COLO668 (cell line): ENCODE measurements at regions not wholly inside any gene's neighbourhood (a gene's known extent, or its start where the extent isn't known, plus 50 kb on each side); places are given as distances from the start of the nearest gene placed in this dataset.

Experiments
- DNase-seq: peaks from one replicate; lab custom pipeline; 2025; ENCODE audit not compliant: unreplicated experiment; lab: John Stamatoyannopoulos, UW

DNA sequence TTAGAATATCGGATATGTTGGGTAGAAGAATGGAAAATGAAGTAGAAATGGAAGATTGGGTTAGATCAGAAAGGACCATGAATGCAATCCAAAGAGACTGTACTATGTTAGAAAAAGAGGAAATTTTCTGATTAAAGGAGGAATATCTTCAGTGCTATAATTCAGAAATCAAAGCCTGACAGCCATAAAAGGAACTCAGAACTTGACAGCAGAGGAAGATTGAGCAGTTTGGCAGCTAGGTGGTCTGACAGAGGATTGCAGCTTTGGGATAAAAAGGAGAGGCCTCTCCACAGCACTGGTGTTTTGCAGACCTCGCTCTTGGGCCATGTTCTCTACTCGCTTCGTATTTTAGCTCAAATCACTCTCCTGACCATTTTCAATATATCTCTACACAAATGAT lies 354.8 kb upstream of the SOX5 start:
- DNase-seq: no peak

DNA sequence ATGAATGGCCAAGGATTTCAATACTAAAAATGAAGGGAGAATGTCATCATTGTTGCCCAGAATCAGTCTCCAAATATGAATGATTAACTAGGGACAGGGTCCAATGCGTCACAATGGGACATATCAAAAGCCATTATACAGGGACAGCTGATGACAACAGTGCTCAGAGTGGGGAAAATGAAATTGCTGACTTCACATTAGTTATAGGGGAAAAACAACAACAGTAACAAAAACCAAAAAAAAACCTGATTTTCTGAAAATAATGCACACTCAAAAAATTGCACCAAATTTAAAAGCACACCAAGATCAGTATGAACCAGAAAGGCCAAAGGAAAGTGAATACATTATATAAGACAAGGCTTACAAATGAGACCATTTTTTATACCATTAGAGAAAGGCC lies 353.2 kb upstream of the SOX5 start:
- no peak for DNase-seq

DNA sequence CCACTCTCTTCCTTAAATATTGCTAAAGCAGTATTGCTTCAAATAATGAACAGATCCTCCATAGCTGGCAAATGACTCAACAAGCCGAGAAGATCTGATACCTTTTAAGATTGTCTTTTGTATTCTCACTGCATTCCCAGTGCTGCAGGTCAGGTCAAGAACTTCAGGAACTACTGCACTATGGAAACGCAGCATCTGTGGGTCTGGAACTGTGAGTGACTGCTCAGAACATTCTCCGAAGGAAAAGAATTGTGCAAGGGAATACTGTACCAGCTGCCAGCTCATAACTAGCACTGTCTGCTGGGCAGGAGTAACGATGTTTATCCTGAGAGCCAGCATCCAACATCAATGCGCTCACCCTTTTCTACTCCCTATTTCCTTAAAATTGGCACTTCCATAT lies 348.0 kb upstream of the SOX5 start:
- DNase-seq: no peak

DNA sequence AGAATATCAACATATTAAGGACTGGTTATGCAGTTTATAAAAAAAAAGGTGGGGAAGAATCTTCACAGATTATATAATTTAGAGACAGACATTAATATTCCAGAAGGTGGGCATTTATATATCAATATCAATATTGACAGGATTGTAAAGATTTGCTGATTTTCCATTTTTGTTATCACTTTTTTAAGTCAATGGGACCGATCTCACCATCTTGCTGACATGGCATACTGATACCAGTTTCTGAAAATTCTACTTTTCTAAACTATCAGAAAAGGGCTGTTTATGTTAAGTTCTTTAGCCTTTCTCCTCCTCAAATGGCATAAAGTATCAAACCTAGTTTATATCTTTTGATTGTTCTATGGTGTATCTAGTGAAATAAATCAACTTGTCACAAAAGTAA lies 344.1 kb upstream of the SOX5 start:
- no peak for DNase-seq

DNA sequence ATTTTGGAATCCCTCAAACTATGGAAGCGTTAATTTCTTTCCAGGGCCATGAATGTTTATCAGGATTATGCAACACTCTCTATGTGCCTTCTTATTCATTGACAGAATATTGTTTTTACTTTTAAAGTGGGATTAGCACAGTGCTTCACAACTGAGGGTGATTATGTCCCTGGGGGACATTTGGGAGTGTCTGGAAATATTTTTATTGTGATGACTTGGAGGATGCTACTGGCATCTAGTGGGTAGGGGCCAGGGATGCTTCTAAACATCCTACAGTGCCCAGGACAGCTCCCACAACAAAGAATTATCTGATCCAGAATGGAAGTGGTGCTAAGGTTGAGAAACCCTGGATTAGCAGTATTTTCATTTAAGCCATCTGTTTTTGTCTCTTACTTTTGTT lies 338.5 kb upstream of the SOX5 start:
- DNase-seq: no peak

DNA sequence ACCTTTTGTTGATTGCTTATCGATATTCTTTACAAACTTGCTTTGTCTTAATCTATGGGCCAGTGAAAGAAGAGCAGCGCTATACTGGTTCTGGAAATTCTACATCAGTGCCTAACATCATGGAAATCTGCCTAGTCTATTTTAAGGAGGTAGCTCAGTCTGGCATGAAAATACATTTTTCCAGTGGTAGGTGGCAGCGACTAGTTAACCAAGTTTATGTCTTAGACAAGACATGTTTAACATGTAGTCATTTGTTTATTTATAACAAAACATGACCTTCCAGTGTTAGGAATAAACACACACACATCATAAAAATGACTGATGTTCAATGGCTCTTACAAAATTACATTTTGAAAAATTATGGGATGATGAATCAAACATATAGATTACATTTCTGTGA lies 336.0 kb upstream of the SOX5 start:
- no peak for DNase-seq

DNA sequence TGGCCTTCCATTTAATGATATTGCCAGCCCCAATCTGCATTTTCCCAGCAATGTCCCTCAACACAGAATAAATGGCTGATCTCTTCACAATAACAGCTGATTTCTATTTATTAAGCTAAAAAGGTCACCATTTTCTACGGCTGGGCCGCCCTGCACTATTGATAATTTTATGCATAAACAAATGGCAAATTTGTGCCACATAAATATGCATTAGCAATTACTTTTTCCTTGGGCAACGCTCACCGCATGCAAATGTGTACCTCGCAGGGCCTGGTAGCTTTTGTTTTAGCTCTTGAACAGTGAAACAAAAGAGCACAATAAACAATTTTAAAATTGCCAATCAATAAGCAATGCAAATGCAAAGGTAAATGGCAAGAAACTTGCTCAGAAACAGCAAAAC lies 331.9 kb upstream of the SOX5 start:
- DNase-seq: no peak

DNA sequence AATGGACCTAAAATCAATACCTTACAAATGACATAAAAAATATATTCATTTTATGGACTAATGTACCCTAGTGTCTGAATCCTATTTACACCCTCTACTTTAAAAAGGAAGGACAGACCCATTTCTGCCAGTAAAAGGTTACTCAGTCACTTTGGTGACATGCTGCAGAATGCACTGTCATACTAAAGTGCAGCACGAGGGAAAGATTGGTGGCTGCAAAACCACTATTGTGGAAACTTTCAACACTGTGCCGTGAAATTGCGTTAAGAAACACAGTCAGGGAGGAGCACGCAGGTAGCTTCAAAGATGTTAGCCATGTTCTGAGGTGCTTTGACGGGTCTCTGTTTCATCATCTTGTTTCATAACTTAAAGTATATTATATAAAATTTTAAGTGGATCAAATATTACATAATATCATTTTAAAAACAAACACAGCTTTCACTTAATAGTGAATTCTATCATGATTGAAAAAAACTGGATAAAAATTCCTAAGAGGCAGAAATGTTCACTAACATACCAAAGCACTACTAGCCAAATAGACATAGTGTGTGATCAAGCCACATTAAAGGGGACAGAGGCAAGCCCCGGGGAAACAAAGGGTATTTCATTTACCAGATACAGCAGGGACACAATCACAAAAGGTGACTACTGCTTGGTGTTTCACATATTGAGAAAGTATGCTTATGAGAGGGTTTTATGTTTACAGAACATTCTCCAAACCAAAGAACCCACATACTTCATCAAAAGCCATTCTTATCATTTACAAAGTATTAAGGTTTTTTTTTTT lies 330.8 kb upstream of the SOX5 start:
- no peak for DNase-seq

DNA sequence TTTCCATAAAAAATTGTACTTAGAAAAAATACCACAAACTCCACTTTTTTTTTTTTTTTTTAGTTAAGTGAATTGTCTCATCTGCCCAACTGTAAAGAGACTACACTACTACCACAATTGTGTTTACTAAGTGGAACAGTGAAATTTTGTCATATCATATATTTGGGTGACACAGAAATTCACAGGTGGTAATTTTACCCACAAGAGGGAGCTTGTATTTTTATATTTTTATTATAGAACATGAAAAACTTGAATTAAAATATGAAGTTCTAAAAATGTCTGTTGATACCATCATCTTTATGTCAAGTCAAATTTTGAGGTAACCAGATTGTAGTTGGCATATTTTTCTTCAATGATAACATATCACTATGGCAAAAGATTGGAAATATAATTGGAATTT lies 329.4 kb upstream of the SOX5 start:
- no peak for DNase-seq

DNA sequence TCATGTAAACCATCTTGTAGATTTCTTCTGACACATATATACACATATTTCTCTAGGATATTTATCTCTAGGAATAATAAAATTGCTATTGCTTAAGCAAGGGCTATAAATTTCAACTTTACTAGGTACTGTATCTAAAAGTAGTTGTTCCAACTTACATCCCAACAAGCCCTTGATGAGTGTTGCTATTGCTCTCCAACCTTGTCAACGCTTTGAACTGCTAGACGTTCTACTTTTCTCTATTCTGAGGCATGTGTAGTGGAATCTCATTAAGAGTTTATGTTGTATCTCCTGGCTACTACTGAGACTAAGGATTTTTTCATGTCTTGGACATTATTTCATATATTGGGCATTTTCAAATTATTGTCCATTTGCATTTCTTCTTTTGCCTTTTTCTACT lies 321.5 kb upstream of the SOX5 start:
- no peak for DNase-seq

DNA sequence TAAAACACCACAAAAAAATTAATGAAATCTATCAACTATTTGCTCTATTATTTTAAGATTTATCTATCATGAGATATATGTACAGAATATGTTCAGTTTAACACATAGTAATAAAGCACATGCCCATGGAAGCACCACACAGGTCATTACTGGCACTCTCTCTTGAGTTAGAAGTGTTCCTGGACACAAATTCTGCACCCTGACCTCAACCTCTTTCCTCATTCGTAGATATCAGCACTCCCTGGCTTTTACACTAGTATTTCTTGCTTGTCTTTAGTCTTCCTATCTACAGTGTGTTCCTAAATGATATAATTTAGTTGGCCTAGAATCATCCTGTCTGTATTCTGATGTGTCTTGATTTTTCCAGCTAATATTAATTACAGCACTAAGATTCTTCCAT lies 321.0 kb upstream of the SOX5 start:
- no peak for DNase-seq

DNA sequence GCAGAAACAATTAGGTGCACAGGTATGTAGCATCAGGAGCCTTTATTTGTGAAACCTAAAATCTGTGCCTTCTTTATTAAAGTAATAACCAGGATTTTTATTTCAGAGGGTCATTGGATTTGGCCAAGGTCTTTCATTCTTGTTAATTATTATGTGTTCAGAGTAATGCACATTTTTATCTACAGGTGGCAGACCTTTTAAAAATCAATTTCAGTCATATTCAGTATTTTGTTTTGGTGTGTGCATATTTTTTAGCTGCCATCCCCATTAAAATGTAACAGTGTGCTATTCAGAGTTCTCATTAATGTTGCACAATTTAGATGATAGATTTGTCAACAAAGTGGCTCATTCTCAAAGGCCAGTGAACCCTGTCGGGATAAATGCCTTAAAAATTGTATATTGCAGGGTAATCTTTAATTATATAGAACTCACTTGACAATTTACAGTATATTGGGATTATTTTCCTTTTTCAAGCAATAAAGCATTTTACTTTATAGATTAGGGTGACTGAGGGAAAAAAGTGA lies 319.3 kb upstream of the SOX5 start:
- no peak for DNase-seq

DNA sequence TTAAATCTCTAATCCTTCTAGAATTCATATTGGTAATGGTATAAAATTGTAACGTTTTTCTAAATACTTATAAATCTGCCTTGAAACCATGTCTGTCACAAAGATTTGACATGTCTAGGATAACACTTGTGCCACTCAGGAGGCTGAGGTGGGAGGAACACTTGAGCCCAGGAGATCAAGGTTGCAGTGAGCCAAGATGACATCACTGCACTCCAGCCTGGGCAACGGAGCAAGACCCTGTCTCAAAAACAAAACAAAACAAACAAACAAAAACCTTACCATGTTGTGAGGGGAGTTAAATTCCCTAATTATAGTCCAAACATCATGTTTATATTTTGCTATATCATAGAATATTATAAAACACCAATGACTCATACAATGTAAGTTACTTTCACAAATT lies 317.5 kb upstream of the SOX5 start:
- no peak for DNase-seq

DNA sequence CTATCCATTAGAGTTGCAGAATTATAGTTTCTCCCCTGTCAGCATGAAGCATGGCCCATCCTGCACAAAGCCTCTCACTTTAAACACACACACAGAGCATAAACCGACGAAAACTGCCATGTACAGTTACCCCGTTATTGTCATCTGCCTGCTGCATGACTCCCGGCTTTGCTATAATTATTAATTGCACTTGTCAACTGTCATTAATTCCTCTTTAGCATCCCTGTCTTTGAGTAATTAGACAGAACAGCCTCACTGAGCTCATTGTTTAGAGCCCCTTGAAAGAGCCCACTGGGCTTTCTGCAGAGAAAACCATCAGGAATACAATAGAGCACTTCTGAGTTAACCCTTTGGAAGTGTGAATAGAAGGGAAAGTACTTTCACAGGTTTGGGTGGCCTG lies 307.2 kb upstream of the SOX5 start:
- no peak for DNase-seq

DNA sequence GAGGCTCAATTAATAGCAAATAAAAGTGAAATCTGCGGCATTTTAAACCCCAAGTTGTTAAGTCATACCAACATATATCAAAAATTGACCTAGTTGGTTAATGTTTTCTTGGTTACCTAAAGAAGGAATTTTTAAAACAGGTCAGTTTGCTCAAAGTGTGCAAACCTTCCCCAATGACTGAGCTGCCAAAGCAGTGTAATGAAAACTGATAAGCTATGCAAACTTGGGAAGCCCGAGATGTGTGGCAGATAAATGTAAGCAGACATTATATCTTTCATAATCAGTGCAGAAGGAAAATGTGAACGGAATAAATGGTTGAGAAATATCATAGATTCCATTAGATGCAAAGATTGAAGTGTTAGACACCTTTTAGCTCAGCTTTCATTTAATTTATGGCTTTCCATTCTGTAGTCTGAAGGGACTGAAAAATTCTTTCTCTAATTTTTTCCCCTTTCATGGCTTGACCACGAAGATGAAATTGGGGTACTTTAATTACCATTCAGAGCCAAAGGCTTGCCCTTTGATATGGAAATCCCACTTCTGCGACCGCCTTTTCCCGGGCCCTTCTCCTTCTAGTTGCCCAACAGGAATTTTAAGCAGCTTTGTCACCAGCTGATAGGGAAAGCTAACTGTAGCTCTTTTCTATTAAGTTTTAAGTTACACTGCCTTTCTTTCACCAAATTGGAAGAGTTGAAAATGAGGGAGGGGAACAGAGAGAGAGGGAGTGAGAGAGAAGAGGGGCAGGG lies 306.6 kb upstream of the SOX5 start:
- DNase-seq: no peak

DNA sequence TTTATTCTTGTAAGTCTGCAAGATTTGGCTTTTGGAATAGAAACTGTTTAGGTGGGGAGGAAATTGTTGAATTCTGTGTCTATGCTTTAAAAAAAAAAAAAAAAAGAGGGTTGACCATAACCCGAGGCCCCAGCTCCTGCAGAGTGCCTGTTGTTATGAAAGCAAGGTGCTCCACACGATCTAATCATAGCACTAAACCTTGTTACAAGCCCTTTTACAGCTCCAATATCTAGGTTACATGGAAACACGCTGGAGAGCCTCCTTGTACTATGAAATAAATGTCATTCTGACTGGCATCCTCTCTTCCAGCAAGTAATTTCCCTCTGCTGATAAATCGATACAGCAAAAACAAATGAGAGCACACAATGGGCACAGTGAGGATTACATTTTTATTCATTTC lies 303.1 kb upstream of the SOX5 start:
- DNase-seq: no peak

DNA sequence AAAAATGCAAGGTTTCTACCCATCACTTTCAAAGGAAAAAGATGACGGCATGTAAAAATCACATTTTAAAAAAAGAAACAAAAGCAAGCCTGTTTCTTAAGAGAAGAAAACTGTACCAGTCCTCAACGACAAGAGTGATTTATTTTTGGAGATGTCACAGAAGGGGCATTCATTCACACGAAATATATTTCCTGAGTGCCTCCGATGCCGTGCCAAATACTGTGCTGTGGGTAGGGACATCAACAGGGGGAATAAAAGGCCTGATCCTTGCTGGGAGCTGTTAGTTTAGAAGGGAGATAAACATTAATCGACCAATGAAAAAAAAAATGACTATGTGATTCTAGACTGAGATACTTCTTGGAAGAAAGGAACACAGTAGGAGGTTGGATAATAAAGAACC lies 297.5 kb upstream of the SOX5 start:
- DNase-seq: no peak

DNA sequence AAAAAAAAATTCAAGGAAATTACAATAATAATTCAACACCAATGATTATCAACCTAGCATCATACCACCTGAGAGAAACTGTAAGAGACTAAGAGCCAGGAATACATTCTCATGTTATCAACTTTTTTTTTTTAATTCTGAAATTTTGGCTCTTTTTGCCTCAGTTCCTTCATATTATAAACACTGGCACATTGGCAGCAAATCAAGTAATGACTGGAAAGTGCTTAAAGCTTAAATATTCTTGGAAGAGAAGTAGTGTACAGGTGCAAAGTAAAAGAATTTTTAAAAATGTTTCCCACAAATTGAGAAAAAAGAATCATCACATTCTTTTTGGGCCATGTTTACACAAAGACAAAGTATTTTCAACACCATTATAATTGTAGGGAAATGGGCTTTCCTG lies 296.9 kb upstream of the SOX5 start:
- DNase-seq: no peak

DNA sequence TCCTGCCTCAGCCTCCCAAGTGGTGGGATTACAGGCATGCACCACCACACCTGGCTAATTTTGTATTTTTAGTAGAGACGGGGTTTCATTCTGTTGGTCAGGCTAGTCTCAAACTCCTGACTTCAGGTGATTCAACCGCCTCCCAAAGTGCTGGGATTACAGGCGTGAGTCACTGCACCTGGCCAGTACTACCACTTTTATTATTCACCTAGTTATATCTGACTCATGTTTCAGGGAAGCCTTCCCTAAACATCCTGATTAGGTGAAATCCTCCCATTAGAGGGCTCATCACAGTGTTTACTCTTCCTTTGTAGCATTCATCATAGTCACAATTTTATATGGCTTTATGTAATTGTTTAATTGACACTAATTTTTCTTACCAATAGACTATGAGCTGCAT lies 295.3 kb upstream of the SOX5 start:
- no peak for DNase-seq

DNA sequence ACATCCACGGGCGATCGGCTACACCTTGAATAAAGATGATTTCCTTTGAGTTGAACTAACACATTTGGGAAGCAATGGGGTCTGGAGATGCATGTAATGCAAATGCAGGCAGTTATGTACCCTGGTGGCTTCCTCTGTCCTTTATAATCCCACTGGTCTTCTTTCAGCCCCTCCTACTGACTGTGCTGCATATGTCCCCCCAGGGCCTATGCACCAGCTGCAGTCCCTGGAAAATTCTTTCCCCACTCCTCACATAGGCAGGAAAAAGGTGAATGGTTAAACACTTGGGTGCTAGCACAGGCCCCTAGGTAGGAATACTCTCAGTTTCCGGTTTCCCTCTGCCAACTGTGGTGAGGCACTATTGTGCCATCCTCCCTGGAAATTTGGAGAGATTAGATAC lies 294.8 kb upstream of the SOX5 start:
- no peak for DNase-seq

DNA sequence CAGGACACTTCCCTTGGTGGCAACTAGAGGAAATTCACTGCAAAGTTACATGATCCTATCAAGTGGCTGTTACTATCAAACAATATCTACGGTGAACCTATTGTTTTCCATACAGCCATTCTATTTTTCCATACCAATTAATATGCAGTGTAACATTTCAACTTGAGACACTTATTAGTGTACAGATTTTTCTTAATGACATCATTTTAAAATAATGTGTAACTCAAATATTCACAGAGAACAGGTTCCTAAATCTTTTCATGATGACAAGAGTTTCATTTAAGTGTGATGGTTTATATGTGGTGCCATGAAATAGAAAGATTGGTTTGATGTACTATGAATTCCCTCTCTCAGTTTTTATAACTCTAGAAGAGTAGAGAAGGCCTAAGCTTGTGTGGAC lies 291.2 kb upstream of the SOX5 start:
- no peak for DNase-seq

DNA sequence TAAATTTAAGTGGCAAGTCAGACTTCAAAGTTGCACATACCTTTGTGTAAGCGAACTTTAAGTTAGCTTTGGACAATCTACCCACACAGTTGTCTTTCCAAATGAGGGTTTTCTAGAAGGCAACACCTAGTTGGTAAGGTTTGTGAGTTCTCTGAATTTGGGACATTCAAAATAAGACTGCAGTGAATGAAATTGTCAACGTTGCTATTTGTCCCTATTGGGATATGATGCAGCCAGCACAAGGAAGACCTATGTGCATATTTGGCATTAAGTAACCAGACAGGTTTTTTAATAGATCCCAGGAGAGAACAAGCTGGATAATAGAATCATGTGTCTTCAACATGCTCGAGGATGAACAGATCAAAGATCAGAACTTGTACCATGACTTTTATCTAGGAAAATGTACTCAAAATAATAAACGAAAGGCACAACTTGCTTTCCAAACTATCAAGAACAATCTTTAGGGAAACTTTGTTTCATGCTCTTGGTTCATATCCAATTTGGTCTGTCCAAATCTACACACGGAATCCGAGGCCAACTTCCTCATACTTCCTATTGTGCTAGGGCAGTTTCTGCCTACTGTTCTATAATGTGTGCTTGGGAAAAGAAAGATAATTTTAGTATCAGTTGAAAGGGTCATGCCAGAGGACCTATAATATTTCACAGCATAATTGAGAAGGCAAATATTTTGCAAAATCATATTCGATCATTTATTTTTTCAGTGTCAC lies 284.2 kb upstream of the SOX5 start:
- DNase-seq: no peak
